Inflammatory macrophage treated with lipopolysaccharide for 4 hours (primary cell): ENCODE measurements at regions not wholly inside any gene's neighbourhood (a gene's known extent, or its start where the extent isn't known, plus 50 kb on each side); places are given as distances from the start of the nearest gene placed in this dataset.

Source experiments
- DNase-seq: peaks from one replicate; pipeline ENCODE4 v3.0.0-alpha.2; 2020

GRCh38 chr1:106747791-106748190 is 308.7 kb upstream of the PRMT6 start:
- DNase-seq: no peak

GRCh38 chr1:106748606-106749005 is 307.9 kb upstream of the PRMT6 start:
- no peak for DNase-seq

- no peak for DNase-seq
Measured at GRCh38 chr1:106749491-106749890, 307.0 kb upstream of the PRMT6 start.

- no peak for DNase-seq
Measured at GRCh38 chr1:106749906-106750305, 306.6 kb upstream of the PRMT6 start.

- DNase-seq: no peak
Measured at GRCh38 chr1:106751002-106751401, 305.5 kb upstream of the PRMT6 start.

- DNase-seq: no peak
Measured at GRCh38 chr1:106753066-106753465, 303.4 kb upstream of the PRMT6 start.

GRCh38 chr1:106754957-106755356 is 301.5 kb upstream of the PRMT6 start:
- no peak for DNase-seq

- DNase-seq: no peak
Measured at GRCh38 chr1:106755682-106756406, 300.6 kb upstream of the PRMT6 start.

GRCh38 chr1:106756752-106757151 is 299.7 kb upstream of the PRMT6 start:
- no peak for DNase-seq

GRCh38 chr1:106768077-106768476 is 288.4 kb upstream of the PRMT6 start:
- no peak for DNase-seq

GRCh38 chr1:106768501-106768900 is 288.0 kb upstream of the PRMT6 start:
- DNase-seq: no peak

GRCh38 chr1:106773206-106773605 is 283.3 kb upstream of the PRMT6 start:
- DNase-seq: no peak

- DNase-seq: no peak
Measured at GRCh38 chr1:106780066-106780465, 276.4 kb upstream of the PRMT6 start.

- DNase-seq: no peak
Measured at GRCh38 chr1:106780806-106781569, 275.5 kb upstream of the PRMT6 start.

- DNase-seq: no peak
Measured at GRCh38 chr1:106785176-106785575, 271.3 kb upstream of the PRMT6 start.

GRCh38 chr1:106787520-106787919 is 269.0 kb upstream of the PRMT6 start:
- no peak for DNase-seq

- DNase-seq: no peak
Measured at GRCh38 chr1:106789686-106790085, 266.8 kb upstream of the PRMT6 start.

- no peak for DNase-seq
Measured at GRCh38 chr1:106791041-106791440, 265.4 kb upstream of the PRMT6 start.

- DNase-seq: no peak
Measured at GRCh38 chr1:106793651-106794050, 262.8 kb upstream of the PRMT6 start.

- DNase-seq: no peak
Measured at GRCh38 chr1:106798991-106799390, 257.5 kb upstream of the PRMT6 start.

- no peak for DNase-seq
Measured at GRCh38 chr1:106802181-106802580, 254.3 kb upstream of the PRMT6 start.

- DNase-seq: no peak
Measured at GRCh38 chr1:106814418-106814817, 242.1 kb upstream of the PRMT6 start.

- no peak for DNase-seq
Measured at GRCh38 chr1:106817575-106817974, 238.9 kb upstream of the PRMT6 start.

- no peak for DNase-seq
Measured at GRCh38 chr1:106831511-106831910, 225.0 kb upstream of the PRMT6 start.

GRCh38 chr1:106836708-106837107 is 219.8 kb upstream of the PRMT6 start:
- no peak for DNase-seq
